Ishikawa (cell line): ENCODE measurements at regions not wholly inside any gene's neighbourhood (a gene's known extent, or its start where the extent isn't known, plus 50 kb on each side); places are given as distances from the start of the nearest gene placed in this dataset.

Source experiments
- CEBPB ChIP-seq: IDR thresholded peaks from 2 replicates; pipeline ENCODE4 v1.6.1; 2012
- CREB1 ChIP-seq: IDR thresholded peaks from 2 replicates; pipeline ENCODE4 v1.6.1; 2012; ENCODE audit warnings: low read depth
- EGR1 ChIP-seq: IDR thresholded peaks from 2 replicates; pipeline ENCODE4 v1.6.1; 2012
- EP300 ChIP-seq: IDR thresholded peaks from 2 replicates; pipeline ENCODE4 v1.6.1; 2012; ENCODE audit warnings: borderline replicate concordance
- FOXM1 ChIP-seq: IDR thresholded peaks from 2 replicates; pipeline ENCODE4 v1.6.1; 2012; ENCODE audit warnings: low read depth, borderline replicate concordance
- MAX ChIP-seq: IDR thresholded peaks from 2 replicates; pipeline ENCODE4 v1.6.1; 2012
- NFIC ChIP-seq: IDR thresholded peaks from 2 replicates; pipeline ENCODE4 v1.6.1; 2012
- RAD21 ChIP-seq: IDR thresholded peaks from 2 replicates; pipeline ENCODE4 v1.6.1; 2012; ENCODE audit warnings: low read depth
- REST ChIP-seq: IDR thresholded peaks from 2 replicates; pipeline ENCODE4 v1.6.1; 2012; ENCODE audit warnings: low read depth, mild to moderate bottlenecking
- TAF1 ChIP-seq: IDR thresholded peaks from 2 replicates; pipeline ENCODE4 v1.6.1; 2012; ENCODE audit warnings: low read depth, mild to moderate bottlenecking
- TCF12 ChIP-seq: IDR thresholded peaks from 2 replicates; pipeline ENCODE4 v1.6.1; 2012; ENCODE audit warnings: low read depth
- TEAD4 ChIP-seq: IDR thresholded peaks from 2 replicates; pipeline ENCODE4 v1.6.1; 2012
- USF1 ChIP-seq: IDR thresholded peaks from 2 replicates; pipeline ENCODE4 v1.6.1; 2012
- YY1 ChIP-seq: IDR thresholded peaks from 2 replicates; pipeline ENCODE4 v1.6.1; 2012; ENCODE audit warnings: low read depth
- ZBTB7A ChIP-seq: IDR thresholded peaks from 2 replicates; pipeline ENCODE4 v1.6.1; 2012; ENCODE audit warnings: low read depth

GRCh38 chr7:94089806-94090205, 85.7 kb upstream of the BET1 start:
- no peak for TF ChIP-seq ZBTB7A
- TF ChIP-seq CEBPB, result no peak
- no peak for TF ChIP-seq TAF1

GRCh38 chr7:94092980-94093379, 88.8 kb upstream of the BET1 start:
- no peak for TF ChIP-seq FOXM1
- TF ChIP-seq NFIC, result no peak

GRCh38 chr7:94094298-94094697, 90.1 kb upstream of the BET1 start:
- no peak for TF ChIP-seq TAF1

GRCh38 chr7:94095316-94096009, 91.3 kb upstream of the BET1 start:
- TF ChIP-seq TCF12 (no peak), FOXM1 (no peak), ZBTB7A (no peak), MAX (no peak), RAD21 (no peak), REST (no peak), CREB1 (no peak), EP300 (no peak), USF1 (no peak), TEAD4 (no peak)

GRCh38 chr7:94099679-94100078, 95.5 kb upstream of the BET1 start:
- TF ChIP-seq CREB1 (no peak), RAD21 (no peak), NFIC (no peak), CEBPB (no peak), ZBTB7A (no peak), TAF1 (no peak), FOXM1 (no peak), MAX (no peak), USF1 (no peak), TCF12 (no peak), YY1 (no peak), REST (no peak), EP300 (no peak), EGR1 (no peak)

GRCh38 chr7:94100723-94101345, 96.7 kb upstream of the BET1 start:
- TF ChIP-seq NFIC (no peak), RAD21 (no peak), TEAD4 (no peak), FOXM1 (no peak), TAF1 (no peak), CEBPB (no peak), MAX (no peak), REST (no peak), USF1 (no peak), EGR1 (no peak), TCF12 (no peak), EP300 (no peak), CREB1 (no peak), ZBTB7A (no peak), YY1 (no peak)
